ENCODE measurements at regions not wholly inside any gene's neighbourhood (a gene's known extent, or its start where the extent isn't known, plus 50 kb on each side); places are given as distances from the start of the nearest gene placed in this dataset.

DNA sequence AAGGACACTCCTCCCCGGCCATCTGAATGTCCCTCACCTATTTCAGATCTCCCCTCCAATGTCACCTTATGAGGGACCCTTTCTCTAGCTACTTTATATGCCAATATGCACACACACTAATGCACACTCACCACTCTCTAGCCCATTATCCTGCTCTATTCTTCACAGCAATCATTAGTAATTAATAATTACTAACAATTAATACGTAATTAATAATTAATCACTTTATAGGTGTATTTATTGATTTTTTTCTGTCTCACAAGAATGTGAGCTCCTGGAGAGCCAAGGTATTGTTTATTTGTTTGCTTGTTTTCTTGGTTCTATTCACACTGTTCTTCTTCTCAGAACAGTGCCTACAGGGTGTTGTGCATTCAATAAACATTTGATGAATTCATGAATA, 385.2 kb upstream of the DUSP10 start:
- H3K36me3 ChIP-seq: no peaks in the 10 kb centered on the region
- no peaks in the 10 kb centered on the region for H3K4me1 ChIP-seq
- intact Hi-C loops (cut with DNase I; ENCODE audit: low total_unique reads): no loop called here
- no peak for TF ChIP-seq POLR2A (IDR thresholded peaks at IDR 0.05)
- TF ChIP-seq, protein P1, sequence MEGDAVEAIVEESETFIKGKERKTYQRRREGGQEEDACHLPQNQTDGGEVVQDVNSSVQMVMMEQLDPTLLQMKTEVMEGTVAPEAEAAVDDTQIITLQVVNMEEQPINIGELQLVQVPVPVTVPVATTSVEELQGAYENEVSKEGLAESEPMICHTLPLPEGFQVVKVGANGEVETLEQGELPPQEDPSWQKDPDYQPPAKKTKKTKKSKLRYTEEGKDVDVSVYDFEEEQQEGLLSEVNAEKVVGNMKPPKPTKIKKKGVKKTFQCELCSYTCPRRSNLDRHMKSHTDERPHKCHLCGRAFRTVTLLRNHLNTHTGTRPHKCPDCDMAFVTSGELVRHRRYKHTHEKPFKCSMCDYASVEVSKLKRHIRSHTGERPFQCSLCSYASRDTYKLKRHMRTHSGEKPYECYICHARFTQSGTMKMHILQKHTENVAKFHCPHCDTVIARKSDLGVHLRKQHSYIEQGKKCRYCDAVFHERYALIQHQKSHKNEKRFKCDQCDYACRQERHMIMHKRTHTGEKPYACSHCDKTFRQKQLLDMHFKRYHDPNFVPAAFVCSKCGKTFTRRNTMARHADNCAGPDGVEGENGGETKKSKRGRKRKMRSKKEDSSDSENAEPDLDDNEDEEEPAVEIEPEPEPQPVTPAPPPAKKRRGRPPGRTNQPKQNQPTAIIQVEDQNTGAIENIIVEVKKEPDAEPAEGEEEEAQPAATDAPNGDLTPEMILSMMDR (IDR thresholded peaks at IDR 0.05 in 4 of 5, conservative IDR thresholded peaks at IDR 0.05 in 1 of 5): no peak
- DNase-seq (no peak), ATAC-seq (no peak)
- H3K4me3 ChIP-seq: no peak overlapping the region
- in situ Hi-C loops (cut with MboI; ENCODE audit: low sequenced_read_pairs in 4 of 4): no loop called here
- H3K27me3 ChIP-seq: no peaks in the 10 kb centered on the region
- no peaks in the 10 kb centered on the region for H3K9me3 ChIP-seq
- no peak overlapping the region for H3K27ac ChIP-seq

DNA sequence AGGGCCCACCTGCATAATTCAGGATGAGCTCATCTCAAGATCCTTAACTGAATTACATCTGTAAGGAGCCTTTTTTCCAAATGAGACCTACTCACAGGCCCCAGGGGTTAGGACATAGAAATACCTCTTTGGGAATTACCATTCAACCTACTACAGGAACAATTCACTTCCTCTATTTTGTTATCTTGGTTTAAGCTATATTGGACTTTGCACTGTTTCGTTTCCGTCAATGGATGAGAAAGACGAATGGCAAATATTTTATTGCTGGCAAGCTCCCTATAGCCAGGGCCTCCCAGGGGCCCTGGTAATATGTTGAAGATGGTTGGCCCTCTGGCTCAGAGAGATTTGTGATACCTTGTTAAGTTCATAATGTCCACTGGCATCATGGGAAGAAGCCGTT, 384.2 kb upstream of the DUSP10 start:
- TF ChIP-seq POLR2A (IDR thresholded peaks at IDR 0.05): no peak
- TF ChIP-seq, protein P1 (IDR thresholded peaks at IDR 0.05 in 4 of 5, conservative IDR thresholded peaks at IDR 0.05 in 1 of 5): no peak
- Histone ChIP-seq H3K4me3 (no peak overlapping the region), H3K27ac (no peak overlapping the region), H3K27me3 (no peaks in the 10 kb centered on the region), H3K9me3 (no peaks in the 10 kb centered on the region), H3K4me1 (no peaks in the 10 kb centered on the region), H3K36me3 (no peaks in the 10 kb centered on the region)
- DNase-seq: no peak
- in situ Hi-C loops (cut with MboI; ENCODE audit: low sequenced_read_pairs in 4 of 4) (no loop called here), intact Hi-C loops (cut with DNase I; ENCODE audit: low total_unique reads) (no loop called here)
- ATAC-seq: no peak

DNA sequence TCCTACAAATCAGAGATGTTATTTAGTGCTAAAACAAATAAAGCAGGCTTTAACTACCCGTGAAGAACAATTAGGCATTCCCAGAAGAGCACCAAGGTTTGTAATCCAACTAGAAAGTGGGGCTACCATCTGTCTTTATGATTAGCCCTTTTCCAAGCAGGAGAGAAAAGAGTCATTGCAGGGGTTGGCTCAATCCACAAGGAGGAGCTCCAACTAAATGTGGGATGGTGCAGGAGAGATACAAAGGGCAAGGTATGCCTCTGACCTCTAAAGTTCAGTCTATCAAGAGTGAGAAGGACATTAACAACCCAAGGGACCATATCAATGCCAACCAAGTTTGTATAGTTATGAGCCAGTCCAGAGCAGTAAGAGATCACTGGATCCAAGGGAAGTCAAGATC, 382.7 kb upstream of the DUSP10 start:
- H3K36me3 ChIP-seq: no peaks in the 10 kb centered on the region
- no peak for DNase-seq
- in situ Hi-C loops (cut with MboI; ENCODE audit: low sequenced_read_pairs in 4 of 4): no loop called here
- intact Hi-C loops (cut with DNase I; ENCODE audit: low total_unique reads): no loop called here
- H3K4me1 ChIP-seq: no peaks in the 10 kb centered on the region
- H3K9me3 ChIP-seq: no peaks in the 10 kb centered on the region
- no peak overlapping the region for H3K27ac ChIP-seq
- no peak for TF ChIP-seq POLR2A (IDR thresholded peaks at IDR 0.05)
- TF ChIP-seq, protein P1 (IDR thresholded peaks at IDR 0.05 in 4 of 5, conservative IDR thresholded peaks at IDR 0.05 in 1 of 5): no peak
- H3K4me3 ChIP-seq: no peak overlapping the region
- ATAC-seq: no peak
- no peaks in the 10 kb centered on the region for H3K27me3 ChIP-seq

DNA sequence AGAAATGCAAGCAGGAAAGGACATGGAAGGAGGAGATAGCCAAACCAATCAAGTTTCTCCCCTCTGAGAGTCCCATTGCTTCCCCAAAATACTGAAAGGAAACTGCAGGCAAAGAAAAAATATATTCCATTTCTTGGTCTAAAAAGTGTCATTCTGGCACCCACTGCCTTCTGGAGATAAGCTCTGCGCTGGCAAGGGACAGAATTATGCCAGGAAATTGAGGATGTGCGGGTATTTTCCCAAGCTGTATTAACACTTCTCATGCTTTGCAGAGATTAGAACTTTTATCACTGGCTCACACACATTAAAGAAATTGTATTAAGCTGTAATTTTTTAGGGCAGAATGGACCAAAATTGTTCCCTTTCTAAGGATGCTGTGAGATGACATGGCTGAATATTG, 381.2 kb upstream of the DUSP10 start:
- TF ChIP-seq POLR2A (IDR thresholded peaks at IDR 0.05): no peak
- TF ChIP-seq, protein P1 (IDR thresholded peaks at IDR 0.05 in 4 of 5, conservative IDR thresholded peaks at IDR 0.05 in 1 of 5): no peak
- in situ Hi-C loops (cut with MboI; ENCODE audit: low sequenced_read_pairs in 4 of 4): no loop called here
- Histone ChIP-seq H3K27ac (no peak overlapping the region), H3K36me3 (no peaks in the 10 kb centered on the region), H3K27me3 (no peaks in the 10 kb centered on the region), H3K4me3 (no peak overlapping the region), H3K9me3 (no peaks in the 10 kb centered on the region), H3K4me1 (no peaks in the 10 kb centered on the region)
- intact Hi-C loops (cut with DNase I; ENCODE audit: low total_unique reads): no loop called here
- ATAC-seq (no peak), DNase-seq (no peak)

DNA sequence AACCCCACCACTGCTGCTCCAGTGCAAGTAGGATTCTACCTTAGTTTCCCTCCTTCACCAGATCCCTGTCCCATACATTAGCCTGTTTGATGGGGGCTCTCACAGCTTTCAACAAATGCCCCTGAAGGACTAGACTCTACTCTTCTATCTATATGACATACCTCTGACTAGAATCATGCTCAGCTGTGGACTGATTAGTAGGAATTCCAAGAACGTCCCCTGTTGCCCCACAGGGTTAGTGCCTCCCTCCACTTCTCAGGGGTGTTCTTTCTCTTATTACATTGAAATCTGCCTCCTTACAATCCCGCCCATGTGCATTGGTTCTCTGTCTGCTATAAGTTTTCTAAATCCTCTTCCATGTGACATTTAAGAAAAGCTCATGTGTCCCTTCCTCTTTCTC, 375.9 kb upstream of the DUSP10 start:
- H3K4me3 ChIP-seq: no peak overlapping the region
- H3K9me3 ChIP-seq: no peaks in the 10 kb centered on the region
- intact Hi-C loops (cut with DNase I; ENCODE audit: low total_unique reads): no loop called here
- H3K36me3 ChIP-seq: no peaks in the 10 kb centered on the region
- no peaks in the 10 kb centered on the region for H3K27me3 ChIP-seq
- no peaks in the 10 kb centered on the region for H3K4me1 ChIP-seq
- in situ Hi-C loops (cut with MboI; ENCODE audit: low sequenced_read_pairs in 4 of 4): no loop called here
- no peak for TF ChIP-seq POLR2A (IDR thresholded peaks at IDR 0.05)
- TF ChIP-seq, protein P1 (IDR thresholded peaks at IDR 0.05 in 4 of 5, conservative IDR thresholded peaks at IDR 0.05 in 1 of 5): no peak
- no peak overlapping the region for H3K27ac ChIP-seq
- ATAC-seq (no peak), DNase-seq (no peak)
